ENCODE measurements at regions not wholly inside any gene's neighbourhood (a gene's known extent, or its start where the extent isn't known, plus 50 kb on each side); places are given as distances from the start of the nearest gene placed in this dataset.

DNA sequence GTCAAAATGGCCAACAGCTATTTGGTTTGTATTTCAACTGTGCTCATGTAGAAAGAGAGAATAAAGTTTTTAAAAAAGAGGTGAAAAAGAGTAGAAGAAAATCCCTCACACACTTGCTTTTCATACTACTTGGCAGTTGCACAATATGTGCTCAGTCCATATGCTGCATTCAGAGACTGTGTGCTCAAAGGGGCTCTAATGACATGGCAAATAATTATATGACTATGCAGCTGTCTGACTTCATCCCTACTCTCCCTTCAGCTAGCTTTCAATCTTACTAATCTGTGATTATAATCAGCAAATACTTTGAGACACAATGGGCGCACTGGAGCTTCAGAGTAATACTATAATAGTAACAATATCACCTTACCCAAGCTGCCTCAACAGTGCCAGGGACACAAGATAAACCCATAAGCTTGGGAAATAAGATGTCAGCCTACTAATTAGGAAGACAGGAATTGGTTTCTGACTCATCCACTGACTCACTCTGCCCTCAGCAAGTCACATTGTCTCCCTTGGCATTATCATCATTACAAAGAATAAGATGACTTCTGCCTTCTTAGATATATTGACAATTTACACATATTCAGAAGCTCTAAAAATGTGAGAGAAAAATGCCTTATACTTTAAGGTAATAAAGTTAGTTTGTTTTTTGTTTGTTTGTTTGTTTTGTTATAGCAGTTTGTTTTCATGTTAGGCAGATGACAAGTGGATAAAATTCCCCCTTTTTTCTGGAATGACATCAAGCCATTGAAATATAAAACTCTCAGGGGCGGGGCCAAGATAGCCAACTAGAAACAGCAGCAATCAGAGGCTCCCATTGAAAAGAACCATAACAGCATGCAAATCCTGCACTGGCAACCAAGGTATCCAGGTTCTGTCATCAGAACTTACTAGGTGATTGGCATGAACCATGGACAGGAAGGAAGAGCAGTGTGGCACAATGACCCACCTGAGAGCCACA is 311.6 kb downstream of the FAM133A start:
- H3K27me3 Mint-ChIP-seq (ENCODE audit: insufficient read depth), result no peaks in the 10 kb centered on the region
- peaks cover 6% of the 10 kb centered on the region; the same call in 1 of the 2 replicates for H3K9me3 Mint-ChIP-seq
- no peaks in the 10 kb centered on the region for H3K36me3 Mint-ChIP-seq (ENCODE audit: low read depth)
- H3K4me1 Mint-ChIP-seq (ENCODE audit: low read depth), result no peaks in the 10 kb centered on the region
- H3K4me3 Mint-ChIP-seq, result no peak overlapping the region
- H3K27ac Mint-ChIP-seq, result no peak overlapping the region
- no peak for DNase-seq
- TF ChIP-seq, protein P1, sequence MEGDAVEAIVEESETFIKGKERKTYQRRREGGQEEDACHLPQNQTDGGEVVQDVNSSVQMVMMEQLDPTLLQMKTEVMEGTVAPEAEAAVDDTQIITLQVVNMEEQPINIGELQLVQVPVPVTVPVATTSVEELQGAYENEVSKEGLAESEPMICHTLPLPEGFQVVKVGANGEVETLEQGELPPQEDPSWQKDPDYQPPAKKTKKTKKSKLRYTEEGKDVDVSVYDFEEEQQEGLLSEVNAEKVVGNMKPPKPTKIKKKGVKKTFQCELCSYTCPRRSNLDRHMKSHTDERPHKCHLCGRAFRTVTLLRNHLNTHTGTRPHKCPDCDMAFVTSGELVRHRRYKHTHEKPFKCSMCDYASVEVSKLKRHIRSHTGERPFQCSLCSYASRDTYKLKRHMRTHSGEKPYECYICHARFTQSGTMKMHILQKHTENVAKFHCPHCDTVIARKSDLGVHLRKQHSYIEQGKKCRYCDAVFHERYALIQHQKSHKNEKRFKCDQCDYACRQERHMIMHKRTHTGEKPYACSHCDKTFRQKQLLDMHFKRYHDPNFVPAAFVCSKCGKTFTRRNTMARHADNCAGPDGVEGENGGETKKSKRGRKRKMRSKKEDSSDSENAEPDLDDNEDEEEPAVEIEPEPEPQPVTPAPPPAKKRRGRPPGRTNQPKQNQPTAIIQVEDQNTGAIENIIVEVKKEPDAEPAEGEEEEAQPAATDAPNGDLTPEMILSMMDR (IDR thresholded peaks at IDR 0.05), result no peak
